ENCODE measurements at regions not wholly inside any gene's neighbourhood (a gene's known extent, or its start where the extent isn't known, plus 50 kb on each side); places are given as distances from the start of the nearest gene placed in this dataset.

GRCh38 chr6:25105070-25105925, 169.5 kb upstream of the RIPOR2 start:
- no peaks in the 10 kb centered on the region for H3K9me3 ChIP-seq
- intact Hi-C loops (cut with DNase I, micrococcal nuclease) = no loop called here
- DNase-seq (no peak), ATAC-seq (no peak)
- no peaks in the 10 kb centered on the region for H3K36me3 ChIP-seq (ENCODE audit: low read depth)
- H3K4me3 ChIP-seq = no peak overlapping the region
- TF ChIP-seq CTCF (IDR thresholded peaks at IDR 0.05) = no peak
- H3K4me1 ChIP-seq (ENCODE audit: low read depth) = no peaks in the 10 kb centered on the region

- H3K36me3 ChIP-seq (ENCODE audit: low read depth) = no peaks in the 10 kb centered on the region
- no peak for DNase-seq
- TF ChIP-seq CTCF (IDR thresholded peaks at IDR 0.05) = no peak
Observed at GRCh38 chr6:25107218-25107617, 171.5 kb upstream of the RIPOR2 start.

GRCh38 chr6:25111782-25112181, 167.4 kb upstream of the CARMIL1 start:
- H3K36me3 ChIP-seq (ENCODE audit: low read depth) = no peaks in the 10 kb centered on the region
- intact Hi-C loops (cut with DNase I, micrococcal nuclease) = no loop called here
- ATAC-seq (peak; percentile 75), DNase-seq (no peak)
- peaks cover 26% of the 10 kb centered on the region for H3K4me1 ChIP-seq (ENCODE audit: low read depth)
- no peaks in the 10 kb centered on the region for H3K9me3 ChIP-seq
- H3K4me3 ChIP-seq = no peak overlapping the region
- TF ChIP-seq CTCF (IDR thresholded peaks at IDR 0.05) = no peak

More at GRCh38 chr6:25107218-25107617, 171.5 kb upstream of the RIPOR2 start:
- intact Hi-C loops (cut with DNase I, micrococcal nuclease) = no loop called here
- H3K9me3 ChIP-seq = no peaks in the 10 kb centered on the region
- peaks cover 14% of the 10 kb centered on the region for H3K4me1 ChIP-seq (ENCODE audit: low read depth)
- ATAC-seq = peak; percentile 19
- H3K4me3 ChIP-seq = no peak overlapping the region

GRCh38 chr6:25112322-25112773, 166.8 kb upstream of the CARMIL1 start:
- Histone ChIP-seq H3K4me3 (no peak overlapping the region), H3K9me3 (no peaks in the 10 kb centered on the region), H3K36me3 (ENCODE audit: low read depth) (no peaks in the 10 kb centered on the region), H3K4me1 (ENCODE audit: low read depth) (peaks cover 26% of the 10 kb centered on the region)
- no peak for TF ChIP-seq CTCF (IDR thresholded peaks at IDR 0.05)
- ATAC-seq = peak; percentile 78
- peak in 1 of 3 donors; percentile 40 for DNase-seq
- intact Hi-C loops (cut with DNase I, micrococcal nuclease) = no loop called here

- no peak for DNase-seq
- Histone ChIP-seq H3K9me3 (no peaks in the 10 kb centered on the region), H3K4me3 (no peak overlapping the region), H3K4me1 (ENCODE audit: low read depth) (peaks cover 30% of the 10 kb centered on the region), H3K36me3 (ENCODE audit: low read depth) (no peaks in the 10 kb centered on the region)
- no peak for ATAC-seq
- intact Hi-C loops (cut with DNase I, micrococcal nuclease) = no loop called here
- TF ChIP-seq CTCF (IDR thresholded peaks at IDR 0.05) = no peak
Observed at GRCh38 chr6:25113436-25113835, 165.7 kb upstream of the CARMIL1 start.

Measured in mucosa of descending colon (tissue), 3 donors.